ENCODE measurements at regions not wholly inside any gene's neighbourhood (a gene's known extent, or its start where the extent isn't known, plus 50 kb on each side); places are given as distances from the start of the nearest gene placed in this dataset.
"Not testable (repeated sequence)": the region's sequence is repeated elsewhere in the genome, so short reads cannot be mapped to it uniquely, and the experiment has no call there.

- no peak for DNase-seq
These were observed 929.0 kb upstream of the FAT3 start for GRCh38 chr11:91295591-91295990.

- DNase-seq: no peak
These were observed 931.5 kb upstream of the FAT3 start for GRCh38 chr11:91293119-91293518.

- DNase-seq: no peak
These were observed 952.5 kb upstream of the FAT3 start for GRCh38 chr11:91272089-91272488.

- not testable (repeated sequence) for DNase-seq
These were observed 955.9 kb upstream of the FAT3 start for GRCh38 chr11:91268512-91269295.

GRCh38 chr11:91265946-91266345 lies 958.7 kb upstream of the FAT3 start:
- DNase-seq: no peak

- no peak for DNase-seq
These were observed 960.1 kb upstream of the FAT3 start for GRCh38 chr11:91264481-91264880.

- DNase-seq: no peak
These were observed 960.9 kb upstream of the FAT3 start for GRCh38 chr11:91263496-91264365.

- DNase-seq: no peak
These were observed 963.1 kb upstream of the FAT3 start for GRCh38 chr11:91261513-91261912.

- DNase-seq: no peak
These were observed 965.7 kb upstream of the FAT3 start for GRCh38 chr11:91258876-91259275.

- DNase-seq: no peak
These were observed 967.0 kb upstream of the FAT3 start for GRCh38 chr11:91257667-91258066.

GRCh38 chr11:91248199-91248807 lies 976.3 kb upstream of the FAT3 start:
- peak; percentile 13 for DNase-seq

GRCh38 chr11:91247009-91247735 lies 977.4 kb upstream of the FAT3 start:
- no peak for DNase-seq

GRCh38 chr11:91244912-91245311 lies 979.7 kb upstream of the FAT3 start:
- DNase-seq: no peak

- DNase-seq: no peak
These were observed 981.0 kb upstream of the FAT3 start for GRCh38 chr11:91243630-91244029.

GRCh38 chr11:91243051-91243450 lies 981.6 kb upstream of the FAT3 start:
- no peak for DNase-seq

GRCh38 chr11:91241226-91241625 lies 983.4 kb upstream of the FAT3 start:
- DNase-seq: no peak

- no peak for DNase-seq
These were observed 985.3 kb upstream of the FAT3 start for GRCh38 chr11:91239359-91239758.

- no peak for DNase-seq
These were observed 993.4 kb upstream of the FAT3 start for GRCh38 chr11:91231226-91231625.

- no peak for DNase-seq
These were observed 994.0 kb upstream of the FAT3 start for GRCh38 chr11:91230647-91231046.

GRCh38 chr11:91222830-91223229 lies 1000.0 kb upstream of the CHORDC1 start:
- DNase-seq: no peak

- DNase-seq: no peak
These were observed 997.8 kb upstream of the CHORDC1 start for GRCh38 chr11:91220476-91221202.

GRCh38 chr11:91219535-91219934 lies 996.7 kb upstream of the CHORDC1 start:
- DNase-seq: no peak

Measured in NCI-H1694 treated with DMSO at 0.1 percent for 48 hours (cell line).